HG02852 (cell line): ENCODE measurements at regions not wholly inside any gene's neighbourhood (a gene's known extent, or its start where the extent isn't known, plus 50 kb on each side); places are given as distances from the start of the nearest gene placed in this dataset.
"Not testable (repeated sequence)": the region's sequence is repeated elsewhere in the genome, so short reads cannot be mapped to it uniquely, and the experiment has no call there.

ENCODE experiments used
- ATAC-seq: cut with Tn5 transposase; IDR thresholded peaks from one replicate; pipeline ENCODE4 v1.9.1; 2021; ENCODE audit warnings: mild to moderate bottlenecking, moderate library complexity; ENCODE audit not compliant: unreplicated experiment

GRCh38 chr3:4069796-4070195, 233.4 kb upstream of the SETMAR start:
- no peak for ATAC-seq

GRCh38 chr3:4071481-4072184, 231.5 kb upstream of the SETMAR start:
- ATAC-seq = no peak

GRCh38 chr3:4077278-4077677, 225.9 kb upstream of the SETMAR start:
- ATAC-seq = not testable (repeated sequence)

GRCh38 chr3:4077950-4078349, 225.2 kb upstream of the SETMAR start:
- no peak for ATAC-seq

- peak; percentile 90 for ATAC-seq
Observed at GRCh38 chr3:4078903-4079302, 224.3 kb upstream of the SETMAR start.

- peak; percentile 19 for ATAC-seq
Observed at GRCh38 chr3:4079339-4080195, 223.6 kb upstream of the SETMAR start.

GRCh38 chr3:4083225-4084015, 219.7 kb upstream of the SETMAR start:
- no peak for ATAC-seq

- ATAC-seq = no peak
Observed at GRCh38 chr3:4084271-4084670, 218.9 kb upstream of the SETMAR start.

GRCh38 chr3:4086662-4087061, 216.5 kb upstream of the SETMAR start:
- ATAC-seq = not testable (repeated sequence)

- no peak for ATAC-seq
Observed at GRCh38 chr3:4091786-4092185, 211.4 kb upstream of the SETMAR start.

- ATAC-seq = no peak
Observed at GRCh38 chr3:4097801-4098200, 205.4 kb upstream of the SETMAR start.

GRCh38 chr3:4099607-4100006, 203.6 kb upstream of the SETMAR start:
- no peak for ATAC-seq

- ATAC-seq = no peak
Observed at GRCh38 chr3:4107430-4107829, 195.7 kb upstream of the SETMAR start.

GRCh38 chr3:4113811-4114522, 189.2 kb upstream of the SETMAR start:
- ATAC-seq = no peak

GRCh38 chr3:4119119-4119518, 184.1 kb upstream of the SETMAR start:
- no peak for ATAC-seq

GRCh38 chr3:4125576-4125975, 177.6 kb upstream of the SETMAR start:
- no peak for ATAC-seq

- no peak for ATAC-seq
Observed at GRCh38 chr3:4138150-4138785, 164.9 kb upstream of the SETMAR start.

GRCh38 chr3:4138786-4139431, 164.3 kb upstream of the SETMAR start:
- no peak for ATAC-seq

- no peak for ATAC-seq
Observed at GRCh38 chr3:4139462-4140140, 163.6 kb upstream of the SETMAR start.
